ENCODE measurements at regions not wholly inside any gene's neighbourhood (a gene's known extent, or its start where the extent isn't known, plus 50 kb on each side); places are given as distances from the start of the nearest gene placed in this dataset.

DNA sequence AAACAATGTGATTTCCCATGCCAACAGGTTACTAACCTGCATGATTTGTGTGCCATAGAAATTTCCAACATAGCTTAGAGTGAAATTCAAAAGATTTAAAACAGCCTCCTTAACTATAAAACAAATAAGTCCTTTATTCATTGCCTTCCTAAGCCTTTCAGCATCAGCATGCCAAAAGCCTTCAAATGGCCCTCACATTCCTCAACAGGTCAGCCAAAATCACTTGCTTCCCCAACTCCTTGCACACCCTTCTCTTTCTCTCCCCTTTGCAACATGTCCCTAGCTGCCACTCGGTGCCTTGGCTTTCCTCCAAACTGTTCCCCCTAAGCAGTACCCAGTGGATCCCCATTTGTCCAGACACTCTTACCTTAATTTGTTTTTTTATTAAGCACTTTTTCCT lies 74.9 kb upstream of the PCDH19 start:
- TF ChIP-seq CTCF (IDR thresholded peaks at IDR 0.05) (no peak), EZH2 (IDR thresholded peaks at IDR 0.05) (no peak)
